T-cell (primary cell): ENCODE measurements at regions not wholly inside any gene's neighbourhood (a gene's known extent, or its start where the extent isn't known, plus 50 kb on each side); places are given as distances from the start of the nearest gene placed in this dataset.
"Not testable (repeated sequence)": the region's sequence is repeated elsewhere in the genome, so short reads cannot be mapped to it uniquely, and the experiment has no call there.

Source experiments
- ATAC-seq, 4 experiments: fragments of 200-7000 bp in 3 of 4; fragments of 150-1000 bp in 1 of 4; cut with Tn5 transposase; replicated peaks in 1 of 4; 1 replicate in 3 of 4; 2 replicates in 1 of 4; pipeline ENCODE4 v1.10.0; 2021; ENCODE audit warnings: moderate library complexity in 3 of 4, mild to moderate bottlenecking in 2 of 4, moderate number of reproducible peaks in 1 of 4
- CTCF ChIA-PET, 2 donors: fragments of 300-600 bp; sonication (Branson Sonifier 250); formaldehyde crosslinking; loops; one replicate each; lab custom pipeline; 2022; ENCODE audit warnings: antibody characterized with exemption in 2 of 2; lab: Charles Lee
- POLR2A ChIA-PET, 2 donors: fragments of 300-600 bp; sonication (Branson Sonifier 250); formaldehyde crosslinking; loops; one replicate each; lab custom pipeline; 2022; ENCODE audit warnings: antibody characterized with exemption in 2 of 2; lab: Charles Lee
- DNase-seq, 35 experiments: peaks; one replicate each; pipeline versions ENCODE4 v3.0.0 to v3.0.0-alpha.2; 2013 to 2023
- H3K27ac ChIP-seq: one replicate; pipeline ENCODE4 v1.5.1; 2013; ENCODE audit warnings: low read length
- H3K27me3 ChIP-seq, 2 experiments: replicated peaks in 1 of 2; 1 replicate in 1 of 2; 2 replicates in 1 of 2; pipeline versions ENCODE4 v1.6.1 to v1.7.0; 2013; ENCODE audit warnings: low read length in 1 of 2, mixed read lengths in 1 of 2; ENCODE audit not compliant: control insufficient read depth in 2 of 2, insufficient read depth in 2 of 2; ENCODE audit errors: extremely low read depth in 1 of 2
- H3K36me3 ChIP-seq, 2 donors: 1 replicate in 1 of 2; 2 replicates in 1 of 2; pipeline versions ENCODE4 v1.6.1 to v1.7.0; 2013; ENCODE audit warnings: low read length in 1 of 2; ENCODE audit not compliant: control insufficient read depth in 2 of 2, insufficient read depth in 1 of 2; ENCODE audit errors: extremely low read depth in 1 of 2
- H3K4me1 ChIP-seq, 2 experiments: 1 replicate in 1 of 2; 2 replicates in 1 of 2; pipeline versions ENCODE4 v1.6.1 to v1.7.0; 2013; ENCODE audit warnings: low read length in 2 of 2, mixed read lengths in 1 of 2; ENCODE audit not compliant: insufficient read depth in 2 of 2, control insufficient read depth in 1 of 2; ENCODE audit errors: extremely low read depth in 1 of 2
- H3K4me3 ChIP-seq, 2 donors: 1 replicate in 1 of 2; 2 replicates in 1 of 2; pipeline versions ENCODE4 v1.5.1 to v1.7.0; 2013; ENCODE audit warnings: mild to moderate bottlenecking in 2 of 2, low read length in 1 of 2, moderate library complexity in 1 of 2; ENCODE audit not compliant: control insufficient read depth in 1 of 2; ENCODE audit errors: extremely low read depth in 1 of 2
- H3K9me3 ChIP-seq: 2 replicates; pipeline ENCODE4 v1.7.0; 2013
- H3K27ac Mint-ChIP-seq, 2 donors: one replicate each; pipeline ENCODE4 v1.8.0; 2020 to 2021; ENCODE audit warnings: mild to moderate bottlenecking in 2 of 2, mixed read lengths in 2 of 2
- H3K27me3 Mint-ChIP-seq, 2 donors: one replicate each; pipeline ENCODE4 v1.8.0; 2021 to 2022; ENCODE audit warnings: mixed read lengths in 2 of 2
- H3K36me3 Mint-ChIP-seq: one replicate; pipeline ENCODE4 v1.8.0; 2021; ENCODE audit warnings: mixed read lengths
- H3K4me1 Mint-ChIP-seq, 3 donors: one replicate each; pipeline ENCODE4 v1.8.0; 2020 to 2022; ENCODE audit warnings: mixed read lengths in 3 of 3, mild to moderate bottlenecking in 1 of 3
- H3K4me3 Mint-ChIP-seq, 3 donors: one replicate each; pipeline ENCODE4 v1.8.0; 2020 to 2022; ENCODE audit warnings: mild to moderate bottlenecking in 3 of 3, mixed read lengths in 3 of 3, moderate library complexity in 3 of 3
- H3K9me3 Mint-ChIP-seq, 3 donors: one replicate each; pipeline ENCODE4 v1.8.0; 2020 to 2022; ENCODE audit warnings: mixed read lengths in 3 of 3
- WGBS: methylation state at CpG from one replicate; pipeline ENCODE4 v1.1.5; 2013; ENCODE audit warnings: missing lambda C conversion rate; ENCODE audit not compliant: insufficient coverage; 5-methylcytosine and 5-hydroxymethylcytosine counted together

DNA sequence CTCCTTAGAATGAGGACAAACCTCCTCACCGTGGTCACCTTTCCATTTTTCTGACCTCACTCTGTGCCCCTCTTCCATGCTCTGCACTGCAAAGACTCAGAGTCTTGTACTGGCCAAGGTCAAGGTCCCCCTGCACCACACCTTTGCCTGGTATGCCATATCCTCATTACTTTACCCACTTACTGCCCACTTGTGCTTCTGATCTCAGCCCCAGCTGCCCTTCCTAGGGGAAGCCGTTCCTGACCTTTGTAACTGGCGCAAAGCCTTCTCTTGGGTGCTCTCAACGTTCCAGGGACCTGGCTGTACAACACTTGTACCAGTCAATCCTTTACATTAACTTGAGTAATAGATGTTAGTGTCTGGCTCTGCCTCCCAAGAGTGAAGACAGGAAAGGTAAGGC lies 256.0 kb downstream of the SV2B start:
- Mint-ChIP-seq H3K36me3 (no peaks in the 10 kb centered on the region), H3K27me3 (peaks cover 4 to 5% of the 10 kb centered on the region in 2 donors), H3K27ac (no peak overlapping the region), H3K4me1 (peaks cover 0 to 14% (median 10%) of the 10 kb centered on the region in 3 donors), H3K4me3 (no peak overlapping the region), H3K9me3 (no peaks in the 10 kb centered on the region)
- ChIA-PET CTCF (no interaction called here), POLR2A (no interaction called here)
- Histone ChIP-seq H3K36me3 (no peaks in the 10 kb centered on the region), H3K9me3 (no peaks in the 10 kb centered on the region), H3K4me3 (no peak overlapping the region), H3K27ac (no peak overlapping the region), H3K4me1 (no peaks in the 10 kb centered on the region), H3K27me3 (peaks cover 0 to 5% of the 10 kb centered on the region in 2 experiments)
- no peak for DNase-seq
- ATAC-seq: no peak
- 57% methylated on average over 1 of the region's 4 CpGs for WGBS

DNA sequence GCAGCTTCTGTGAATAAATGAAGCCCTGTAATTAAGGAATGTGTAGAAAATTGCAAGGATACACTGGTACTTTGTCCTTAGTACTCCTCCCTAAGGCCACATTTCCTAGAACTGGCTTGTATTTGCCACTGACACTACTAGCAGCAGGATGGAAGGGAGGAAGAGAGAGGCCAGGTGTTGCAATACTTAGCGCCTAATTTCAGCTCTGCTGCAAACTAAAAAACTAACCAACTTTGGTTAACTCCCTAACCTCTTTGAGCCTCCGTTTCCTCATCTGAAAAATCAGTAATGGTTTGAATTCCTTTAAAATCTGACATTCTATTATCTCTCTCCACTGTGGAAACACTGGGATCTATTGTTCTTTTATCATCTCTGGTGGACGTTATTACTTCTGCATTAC lies 257.0 kb downstream of the SV2B start:
- Histone ChIP-seq H3K4me1 (no peaks in the 10 kb centered on the region), H3K4me3 (no peak overlapping the region), H3K27me3 (peaks cover 0 to 3% of the 10 kb centered on the region in 2 experiments), H3K9me3 (no peaks in the 10 kb centered on the region), H3K36me3 (no peaks in the 10 kb centered on the region), H3K27ac (no peak overlapping the region)
- no CpG with 5 or more reads among the region's 3 CpGs for WGBS
- Mint-ChIP-seq H3K9me3 (no peaks in the 10 kb centered on the region), H3K4me1 (peaks cover 0 to 14% (median 10%) of the 10 kb centered on the region in 3 donors), H3K36me3 (no peaks in the 10 kb centered on the region), H3K27me3 (peaks cover 4 to 5% of the 10 kb centered on the region in 2 donors), H3K27ac (no peak overlapping the region), H3K4me3 (no peak overlapping the region)
- ATAC-seq (no peak), DNase-seq (no peak)
- ChIA-PET CTCF (no interaction called here), POLR2A (no interaction called here)

DNA sequence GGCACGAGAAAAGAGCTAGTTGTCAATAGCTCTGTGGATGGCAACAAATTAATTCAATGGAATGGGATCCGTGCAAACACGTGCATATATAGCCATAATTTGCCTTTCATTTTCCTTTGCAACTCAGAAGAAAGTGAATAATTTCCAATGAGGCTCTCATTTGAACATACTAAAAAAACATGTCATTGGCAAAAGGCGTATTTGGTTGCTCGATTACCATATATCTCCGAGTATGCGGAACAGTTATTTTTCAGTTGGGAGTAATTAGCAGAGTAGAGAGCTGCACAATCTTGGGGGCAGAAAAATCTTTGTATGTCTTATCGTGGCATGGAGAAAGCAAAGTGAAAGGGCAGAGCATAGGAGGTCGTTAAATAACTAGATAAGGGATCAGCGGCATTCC lies 257.4 kb downstream of the SV2B start:
- no peaks in the 10 kb centered on the region for H3K36me3 ChIP-seq
- no peak overlapping the region for H3K4me3 Mint-ChIP-seq
- no peak overlapping the region for H3K27ac ChIP-seq
- H3K4me1 ChIP-seq: no peaks in the 10 kb centered on the region
- peaks cover 0 to 3% of the 10 kb centered on the region in 2 experiments for H3K27me3 ChIP-seq
- peaks cover 4 to 5% of the 10 kb centered on the region in 2 donors for H3K27me3 Mint-ChIP-seq
- H3K9me3 Mint-ChIP-seq: no peaks in the 10 kb centered on the region
- CTCF ChIA-PET: interaction anchor here in 1 of 2 donors (0.5 kb wide), 1 partner anchor 1421 kb away, joined by 3 read pairs; no protein-coding TSS in a partner anchor
- H3K4me1 Mint-ChIP-seq: peaks cover 0 to 14% (median 10%) of the 10 kb centered on the region in 3 donors
- no peak overlapping the region for H3K27ac Mint-ChIP-seq
- WGBS: 98% methylated on average over 7 of the region's 10 CpGs
- DNase-seq (no peak), ATAC-seq (no peak)
- no peaks in the 10 kb centered on the region for H3K9me3 ChIP-seq
- POLR2A ChIA-PET: no interaction called here
- no peak overlapping the region for H3K4me3 ChIP-seq
- no peaks in the 10 kb centered on the region for H3K36me3 Mint-ChIP-seq

DNA sequence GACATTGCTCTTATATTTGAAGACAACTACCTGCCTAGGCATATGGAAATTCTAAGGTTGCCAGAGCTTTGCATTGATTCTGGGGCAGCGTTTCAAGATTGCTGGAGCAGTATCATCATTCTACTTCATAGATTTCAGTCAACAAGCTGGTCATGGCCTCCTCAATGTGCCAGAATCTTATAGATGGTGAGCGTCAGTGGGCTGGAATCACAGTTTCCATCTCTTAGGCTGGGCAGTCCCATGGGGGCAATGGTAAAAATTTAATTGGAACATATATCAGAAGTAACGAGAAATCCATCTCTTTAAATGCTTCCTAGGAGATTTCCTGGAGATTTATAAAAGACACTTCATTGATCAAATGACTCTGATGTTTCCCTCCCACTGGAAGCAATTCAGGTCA lies 258.3 kb downstream of the SV2B start:
- H3K4me3 Mint-ChIP-seq: no peak overlapping the region
- no peak overlapping the region for H3K27ac Mint-ChIP-seq
- H3K27me3 ChIP-seq: peaks cover 0 to 3% of the 10 kb centered on the region in 2 experiments
- no peaks in the 10 kb centered on the region for H3K36me3 ChIP-seq
- H3K9me3 Mint-ChIP-seq: peaks cover 0 to 2% (median 0%) of the 10 kb centered on the region in 3 donors
- WGBS: 86% methylated on average over 1 of the region's 3 CpGs
- no peak for ATAC-seq
- H3K4me1 Mint-ChIP-seq: peaks cover 0 to 13% (median 8%) of the 10 kb centered on the region in 3 donors
- H3K36me3 Mint-ChIP-seq: no peaks in the 10 kb centered on the region
- CTCF ChIA-PET: no interaction called here
- POLR2A ChIA-PET: no interaction called here
- H3K4me3 ChIP-seq: no peak overlapping the region
- H3K4me1 ChIP-seq: no peaks in the 10 kb centered on the region
- peaks cover 4 to 5% of the 10 kb centered on the region in 2 donors for H3K27me3 Mint-ChIP-seq
- no peaks in the 10 kb centered on the region for H3K9me3 ChIP-seq
- no peak overlapping the region for H3K27ac ChIP-seq
- DNase-seq: no peak

DNA sequence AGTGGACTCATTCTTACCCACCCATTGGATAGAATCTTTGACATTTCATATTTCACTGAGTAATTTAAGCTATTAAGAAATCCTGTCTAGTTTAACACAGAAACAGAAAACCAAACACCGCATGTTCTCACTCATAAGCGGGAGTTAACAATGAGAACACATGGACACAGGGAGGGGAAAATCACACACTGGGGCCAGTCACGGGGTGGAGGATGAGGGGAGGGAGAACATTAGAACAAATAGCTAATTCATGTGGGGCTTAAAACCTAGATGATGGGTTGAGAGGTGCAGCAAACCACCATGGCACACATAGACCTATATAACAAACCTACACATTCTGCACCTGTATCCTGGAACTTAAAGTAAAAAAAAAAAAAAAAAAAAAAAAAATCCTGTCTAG lies 261.6 kb downstream of the SV2B start:
- peaks cover 0 to 26% (median 12%) of the 10 kb centered on the region in 3 donors for H3K9me3 Mint-ChIP-seq
- H3K27me3 Mint-ChIP-seq, H3K9me3 ChIP-seq, H3K36me3 Mint-ChIP-seq, H3K36me3 ChIP-seq, H3K27me3 ChIP-seq, H3K27ac ChIP-seq, CTCF ChIA-PET, POLR2A ChIA-PET, H3K27ac Mint-ChIP-seq, ATAC-seq, DNase-seq, H3K4me3 Mint-ChIP-seq, H3K4me1 ChIP-seq, H3K4me3 ChIP-seq, H3K4me1 Mint-ChIP-seq: not testable (repeated sequence)
- WGBS: no CpG with 5 or more reads among the region's 3 CpGs

DNA sequence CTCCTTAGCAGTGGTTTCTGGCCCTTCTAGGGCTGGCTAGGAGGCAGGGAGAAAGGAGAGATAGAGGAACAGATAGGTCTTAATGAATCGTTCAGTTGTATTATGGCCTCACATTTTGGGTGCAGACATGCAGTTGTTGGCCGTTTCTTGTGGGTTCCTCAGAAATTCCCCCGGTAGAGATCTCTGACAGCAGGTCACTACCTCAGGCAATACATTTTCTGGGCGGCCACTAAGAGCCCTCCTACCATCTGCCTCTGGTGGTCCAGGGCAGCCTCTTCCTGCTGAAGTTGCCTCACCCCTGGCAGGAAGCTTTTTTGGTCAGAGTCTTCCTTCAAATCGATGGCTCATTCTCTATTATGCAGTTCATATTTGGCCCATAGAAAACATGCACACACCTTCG lies 266.1 kb downstream of the SV2B start:
- H3K27me3 ChIP-seq: no peaks in the 10 kb centered on the region
- H3K9me3 Mint-ChIP-seq: peaks cover 0 to 26% (median 12%) of the 10 kb centered on the region in 3 donors
- no peaks in the 10 kb centered on the region for H3K36me3 Mint-ChIP-seq
- H3K4me3 ChIP-seq: no peak overlapping the region
- H3K27ac ChIP-seq: no peak overlapping the region
- peaks cover 7 to 12% of the 10 kb centered on the region in 2 experiments for H3K4me1 ChIP-seq
- POLR2A ChIA-PET: no interaction called here
- CTCF ChIA-PET: no interaction called here
- ATAC-seq (no peak), DNase-seq (no peak)
- no peak overlapping the region for H3K27ac Mint-ChIP-seq
- no peaks in the 10 kb centered on the region for H3K9me3 ChIP-seq
- H3K4me3 Mint-ChIP-seq: no peak overlapping the region
- 68% methylated on average over 4 of the region's 6 CpGs for WGBS
- H3K27me3 Mint-ChIP-seq: no peaks in the 10 kb centered on the region
- peaks cover 17 to 29% (median 20%) of the 10 kb centered on the region in 3 donors for H3K4me1 Mint-ChIP-seq
- no peaks in the 10 kb centered on the region for H3K36me3 ChIP-seq

DNA sequence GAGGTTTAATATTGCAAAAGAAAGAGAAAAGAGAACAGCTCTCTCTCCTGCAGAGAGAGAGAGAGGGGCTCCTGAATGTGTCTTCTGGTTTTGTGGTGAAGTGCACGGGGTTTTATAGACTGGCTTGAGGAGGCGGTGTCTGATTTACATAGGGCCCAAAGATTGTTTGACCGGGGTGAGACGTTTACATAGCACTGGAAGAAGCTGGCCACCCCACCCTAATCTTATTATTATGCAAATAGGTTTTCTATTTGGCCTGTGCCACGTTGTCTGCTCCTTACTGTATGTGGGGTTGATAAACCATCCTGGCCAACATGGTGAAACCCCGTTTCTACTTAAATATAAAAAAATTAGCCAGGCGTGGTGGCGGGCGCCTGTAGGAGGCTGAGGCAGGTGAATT lies 268.6 kb downstream of the SV2B start:
- Histone ChIP-seq H3K4me3 (no peak overlapping the region), H3K36me3 (no peaks in the 10 kb centered on the region), H3K27me3 (no peaks in the 10 kb centered on the region), H3K9me3 (peaks cover 2% of the 10 kb centered on the region), H3K27ac (no peak overlapping the region), H3K4me1 (peaks cover 7 to 12% of the 10 kb centered on the region in 2 experiments)
- peaks cover 32 to 48% (median 32%) of the 10 kb centered on the region in 3 donors for H3K4me1 Mint-ChIP-seq
- DNase-seq (no peak), ATAC-seq (no peak)
- H3K4me3 Mint-ChIP-seq: no peak overlapping the region
- POLR2A ChIA-PET: no interaction called here
- CTCF ChIA-PET: no interaction called here
- no CpG with 5 or more reads among the region's 9 CpGs for WGBS
- no peak overlapping the region for H3K27ac Mint-ChIP-seq
- peaks cover 0 to 3% of the 10 kb centered on the region in 2 donors for H3K27me3 Mint-ChIP-seq
- H3K9me3 Mint-ChIP-seq: peaks cover 0 to 22% (median 12%) of the 10 kb centered on the region in 3 donors
- no peaks in the 10 kb centered on the region for H3K36me3 Mint-ChIP-seq
